GM12864 (cell line): ENCODE measurements at regions not wholly inside any gene's neighbourhood (a gene's known extent, or its start where the extent isn't known, plus 50 kb on each side); places are given as distances from the start of the nearest gene placed in this dataset.

Experiments used
- DNase-seq: peaks from one replicate; pipeline ENCODE4 v3.0.0-alpha.2; 2011; ENCODE audit warnings: low read depth
- H3K4me3 ChIP-seq: 2 replicates; pipeline ENCODE4 v1.5.1; 2011; ENCODE audit warnings: mild to moderate bottlenecking, low read depth, low read length, control low read depth
- CTCF ChIP-seq: IDR thresholded peaks from 2 replicates; pipeline ENCODE4 v1.5.1; 2011; ENCODE audit warnings: low read depth, mild to moderate bottlenecking, moderate library complexity, low read length, control low read depth, inconsistent platforms; ENCODE audit errors: missing control alignments

DNA sequence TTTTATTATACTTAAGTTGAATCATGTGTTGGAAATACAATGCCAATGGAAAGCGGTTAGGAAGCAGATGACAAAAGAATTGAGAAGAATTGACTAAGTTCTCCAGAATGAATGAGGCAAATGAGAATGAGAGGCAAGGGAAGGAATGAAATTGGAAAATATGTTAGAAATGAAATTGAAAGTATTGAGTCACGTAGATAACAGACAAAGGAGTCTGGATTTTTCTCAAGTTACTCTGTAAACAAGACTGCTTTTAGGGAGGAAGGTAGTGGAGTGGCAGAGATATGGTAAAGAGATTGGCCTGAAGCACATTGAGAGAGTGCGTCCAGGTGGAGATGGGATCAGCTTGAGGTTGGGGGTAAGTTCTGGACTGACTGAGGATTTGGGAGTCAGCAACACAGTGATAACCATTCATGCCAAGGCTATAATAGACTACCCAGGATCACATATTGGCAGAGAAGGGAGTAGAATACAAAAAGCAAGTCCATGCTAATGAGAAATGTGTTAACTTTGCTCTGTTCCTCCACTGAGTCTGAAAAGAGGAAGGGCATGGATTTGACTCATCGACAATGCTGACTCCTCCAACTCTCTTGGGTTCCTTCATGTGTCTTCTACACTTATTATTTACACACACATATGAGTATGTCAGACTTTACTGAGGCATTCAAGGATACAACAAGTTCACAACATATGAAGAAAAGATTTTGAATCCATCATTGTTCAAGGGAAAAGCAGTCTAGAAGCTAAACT, 814.2 kb upstream of the ZNF608 start:
- no peak overlapping the region for H3K4me3 ChIP-seq
- TF ChIP-seq CTCF = no peak
- no peak for DNase-seq

- TF ChIP-seq CTCF = no peak
- H3K4me3 ChIP-seq = no peak overlapping the region
- no peak for DNase-seq
These were observed 818.0 kb upstream of the ZNF608 start for GRCh38 chr5:125564317-125564975.

DNA sequence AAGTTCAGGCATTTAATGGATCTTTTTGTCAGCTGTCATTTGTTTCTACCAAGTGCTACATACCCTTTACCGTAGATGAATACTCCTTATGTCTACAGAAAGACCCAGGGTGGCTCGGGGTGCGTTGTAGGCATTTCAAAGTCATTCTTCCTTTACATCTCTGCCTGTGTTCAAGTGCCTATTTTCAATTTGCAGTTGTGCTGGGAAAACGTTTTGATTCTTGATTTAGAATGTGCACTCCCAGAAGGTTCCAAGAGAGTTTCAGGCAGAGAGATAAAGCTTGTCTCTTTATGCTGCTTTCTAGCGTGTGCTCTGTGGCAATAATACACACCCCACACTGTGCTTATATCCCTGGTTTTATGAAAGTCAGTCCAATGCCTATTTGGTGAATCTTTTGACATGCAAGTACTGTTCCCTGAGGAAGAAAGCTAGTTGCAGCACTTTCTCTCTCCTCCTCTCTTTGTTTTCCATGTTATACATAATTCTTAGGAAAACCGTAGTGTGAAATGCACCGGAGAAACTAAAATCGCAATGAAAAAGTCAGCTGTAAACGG, 828.1 kb upstream of the ZNF608 start:
- TF ChIP-seq CTCF = no peak
- H3K4me3 ChIP-seq = no peak overlapping the region
- DNase-seq = no peak

DNA sequence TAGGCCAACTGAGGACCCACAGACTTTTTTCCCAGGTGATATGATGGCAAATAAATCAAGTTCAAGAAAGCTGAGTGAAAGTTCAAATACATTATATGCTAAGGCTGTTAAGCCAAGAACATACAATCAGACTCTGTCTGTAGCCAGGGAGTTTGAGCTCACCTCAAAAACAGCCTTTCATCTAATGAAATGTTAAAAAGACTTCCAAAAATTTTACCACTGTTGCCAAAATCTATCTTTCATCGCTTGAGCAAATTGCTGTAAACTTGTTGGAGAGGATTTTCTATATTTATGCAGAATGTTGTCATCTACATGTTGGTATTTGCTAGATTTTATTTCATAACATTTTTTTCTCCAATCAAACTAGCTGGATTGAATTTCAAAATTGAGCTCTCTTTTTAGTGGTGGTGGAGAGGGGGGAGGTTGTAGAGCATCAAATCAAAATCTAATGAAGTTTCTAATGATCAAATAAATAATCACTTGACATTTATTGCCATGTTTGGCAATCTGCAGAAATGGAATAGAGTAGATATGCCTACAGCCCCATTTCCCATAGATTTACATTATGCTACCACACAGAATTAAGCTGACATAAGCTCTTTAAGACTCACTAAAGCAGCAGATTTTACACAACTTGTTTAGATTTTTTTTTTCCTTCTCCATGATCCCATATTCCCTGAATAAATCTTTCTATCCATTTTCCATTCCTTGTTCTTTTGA, 828.9 kb upstream of the ZNF608 start:
- no peak for TF ChIP-seq CTCF
- DNase-seq = no peak
- no peak overlapping the region for H3K4me3 ChIP-seq

DNA sequence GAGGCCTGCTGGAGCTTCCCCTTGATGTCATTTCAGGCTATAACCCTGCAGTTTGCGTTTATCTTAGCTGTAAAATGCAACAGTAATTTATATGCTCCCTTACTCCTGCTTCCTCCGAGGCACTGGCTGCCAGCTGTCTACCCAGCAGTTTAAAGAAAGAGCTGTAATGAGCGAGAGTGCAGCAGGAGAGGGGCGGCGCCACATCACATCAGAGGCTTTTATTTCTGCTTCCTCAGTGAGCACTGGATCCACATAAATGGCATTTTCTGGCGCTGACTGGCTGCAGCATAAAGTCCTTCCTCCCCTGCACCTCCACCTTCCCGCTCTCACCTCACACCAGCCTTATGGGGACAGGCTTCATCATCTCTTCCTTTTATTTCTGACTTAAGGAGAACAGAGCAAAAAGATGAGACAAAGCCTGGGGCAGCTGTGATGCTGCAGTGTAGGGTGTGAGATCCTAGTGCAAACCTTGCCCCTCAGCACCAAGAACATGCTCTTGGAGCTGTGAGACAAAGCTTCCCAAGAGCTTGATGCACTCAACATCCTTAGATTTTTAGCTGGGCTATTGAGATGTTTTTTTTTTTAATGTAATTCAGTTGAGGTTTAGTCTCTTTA, 829.6 kb upstream of the ZNF608 start:
- no peak for DNase-seq
- no peak for TF ChIP-seq CTCF
- no peak overlapping the region for H3K4me3 ChIP-seq

DNA sequence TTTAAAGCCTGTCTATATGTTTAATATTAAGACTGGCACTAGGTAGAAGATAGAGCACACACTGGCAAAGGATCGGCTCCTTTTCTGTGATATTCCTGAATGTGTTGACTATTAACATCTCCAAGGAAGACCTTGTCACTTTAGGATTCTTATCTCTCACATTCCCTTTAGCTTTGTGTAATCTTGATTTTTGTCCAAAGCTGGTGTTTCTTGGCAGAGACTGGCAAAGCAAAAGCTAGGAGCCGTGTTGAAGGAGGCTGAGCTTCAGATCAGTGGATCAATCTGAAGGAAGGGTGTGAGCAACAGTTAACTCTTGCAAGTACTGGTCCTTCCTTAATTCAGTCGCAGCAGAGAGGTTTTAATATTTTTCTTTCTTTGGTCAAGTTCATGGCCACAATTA, 830.4 kb upstream of the ZNF608 start:
- no peak overlapping the region for H3K4me3 ChIP-seq
- no peak for DNase-seq
- TF ChIP-seq CTCF = no peak
